GM19452 (cell line): ENCODE measurements at regions not wholly inside any gene's neighbourhood (a gene's known extent, or its start where the extent isn't known, plus 50 kb on each side); places are given as distances from the start of the nearest gene placed in this dataset.

Experiments used
- ATAC-seq: cut with Tn5 transposase; IDR thresholded peaks from one replicate; pipeline ENCODE4 v1.9.1; 2021; ENCODE audit not compliant: unreplicated experiment

GRCh38 chr22:49079027-49079725, 748.5 kb downstream of the BRD1 start:
- ATAC-seq, result no peak

DNA sequence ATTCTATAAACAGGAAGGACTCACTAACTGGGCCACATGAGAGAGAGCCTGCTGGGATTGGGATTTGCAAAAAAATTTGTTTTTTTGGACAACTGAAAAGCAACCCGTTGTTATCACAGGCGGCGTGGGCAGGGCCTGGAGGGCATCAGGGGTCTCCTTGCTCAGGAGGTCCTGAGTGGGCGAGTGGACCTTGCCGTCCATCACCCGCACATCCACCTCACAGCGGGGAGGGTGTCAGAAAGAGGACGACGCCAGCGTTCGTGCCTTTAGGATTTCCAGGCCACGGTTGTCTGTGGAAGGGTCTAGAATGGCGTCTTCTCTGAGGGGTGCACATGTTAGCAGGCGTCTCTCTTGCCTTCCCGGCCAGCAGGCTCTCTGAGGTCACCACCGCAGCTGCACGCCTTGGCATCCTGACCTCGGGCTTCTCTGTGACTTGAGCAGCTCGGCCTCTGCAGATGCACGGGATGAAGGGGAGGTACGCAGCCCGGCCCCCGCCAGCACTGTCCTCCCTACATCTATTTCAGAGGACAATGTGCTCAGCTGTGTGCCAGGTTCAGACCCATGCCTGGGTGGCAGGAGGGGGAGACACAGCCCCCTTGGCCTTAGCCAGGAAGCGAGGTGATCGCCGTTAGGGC, 749.5 kb downstream of the BRD1 start:
- no peak for ATAC-seq

- ATAC-seq, result no peak
Observed at GRCh38 chr22:49077586-49077985, 750.1 kb downstream of the BRD1 start.

DNA sequence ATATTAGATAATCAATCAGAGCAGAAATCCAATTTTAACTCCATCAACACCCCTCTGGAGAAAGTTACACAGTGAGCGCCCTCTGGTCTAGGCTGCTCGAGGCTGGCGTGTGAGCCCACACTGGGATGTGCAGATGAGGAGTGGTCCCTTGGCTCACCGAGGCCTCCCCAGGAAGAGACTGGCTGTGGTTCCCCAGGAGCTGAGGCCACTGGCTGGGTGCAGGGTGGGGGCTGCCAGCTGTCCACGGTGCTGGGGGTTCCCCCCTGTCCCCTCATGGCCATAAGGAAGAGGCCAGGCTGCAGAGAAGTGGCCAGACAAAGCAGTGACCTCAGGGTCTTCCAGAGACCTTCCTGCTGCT, 750.7 kb downstream of the BRD1 start:
- ATAC-seq, result no peak

GRCh38 chr22:49076300-49077035, 751.2 kb downstream of the BRD1 start:
- no peak for ATAC-seq

GRCh38 chr22:49075150-49075549, 752.5 kb downstream of the BRD1 start:
- ATAC-seq, result no peak

DNA sequence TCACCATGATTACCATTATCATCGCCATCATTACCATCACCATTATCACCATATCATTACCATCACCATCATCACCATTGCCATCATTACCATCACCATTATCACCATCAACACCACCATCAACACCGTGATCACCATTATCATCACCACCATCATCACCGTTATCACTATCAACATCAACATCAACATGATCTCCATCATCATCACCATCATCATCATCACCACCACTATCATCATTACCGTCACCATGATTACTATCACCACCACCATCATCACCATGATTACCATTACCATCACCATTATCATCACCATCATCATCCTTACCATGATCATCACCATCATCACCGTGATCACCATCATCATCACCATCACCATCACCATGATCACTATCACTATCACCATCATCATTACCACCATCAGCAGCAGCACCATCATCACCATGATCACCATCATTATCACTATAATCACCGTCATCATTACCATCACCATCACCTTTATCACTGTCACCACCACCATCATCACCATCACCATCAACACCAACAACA, 753.7 kb downstream of the BRD1 start:
- no peak for ATAC-seq

DNA sequence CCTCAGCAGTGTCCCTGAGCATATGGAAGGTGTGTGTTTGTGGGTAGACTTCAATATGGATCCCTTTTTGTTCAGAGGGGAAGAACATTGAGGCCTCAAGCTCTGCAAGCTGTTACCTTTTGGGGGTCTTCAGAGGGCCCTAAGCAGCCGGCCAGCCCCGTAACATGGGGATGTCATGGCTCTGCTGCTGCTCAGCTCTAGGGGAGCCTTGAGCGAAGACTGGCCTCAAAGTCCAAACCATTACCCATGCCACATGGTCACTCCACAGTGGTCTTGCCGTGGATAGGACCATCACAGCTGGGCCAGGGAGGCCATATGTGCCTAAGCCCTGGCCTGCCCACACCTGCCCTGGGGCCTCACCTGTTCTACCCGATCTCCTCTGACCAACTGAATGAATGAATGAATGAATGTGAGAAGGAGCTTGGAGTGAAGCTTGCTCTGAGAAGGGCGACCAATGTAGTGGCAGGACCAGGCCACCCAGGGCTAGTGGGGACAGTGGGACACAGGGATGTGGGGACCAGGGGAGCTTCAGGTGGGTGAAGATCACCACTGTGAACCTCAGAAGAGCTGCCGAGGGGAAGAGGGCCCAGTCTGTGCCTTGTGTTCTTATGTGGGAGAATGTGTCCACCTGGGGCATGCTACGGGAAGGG, 754.6 kb downstream of the BRD1 start:
- ATAC-seq, result no peak

GRCh38 chr22:49070501-49070900, 757.2 kb downstream of the BRD1 start:
- ATAC-seq, result no peak

- ATAC-seq, result no peak
Observed at GRCh38 chr22:49068861-49069500, 758.7 kb downstream of the BRD1 start.

DNA sequence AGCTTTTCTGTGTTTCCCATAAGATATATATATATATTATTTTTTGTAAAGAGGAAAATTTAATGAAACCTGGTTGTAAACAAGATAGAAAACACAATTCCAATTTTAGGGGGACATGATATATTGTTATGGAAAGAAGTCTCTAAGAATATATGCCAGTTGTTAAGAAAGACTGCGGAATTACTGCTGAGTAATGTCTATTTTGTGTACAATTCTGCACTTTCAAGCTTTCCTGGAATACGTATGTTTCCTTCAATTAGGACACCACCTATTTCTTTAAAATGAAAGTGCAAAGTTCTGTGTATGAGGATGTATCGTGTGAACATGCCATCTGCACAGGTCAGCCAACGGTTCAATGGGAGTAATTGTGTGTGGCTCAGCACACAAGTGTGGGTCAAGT, 760.2 kb downstream of the BRD1 start:
- no peak for ATAC-seq

DNA sequence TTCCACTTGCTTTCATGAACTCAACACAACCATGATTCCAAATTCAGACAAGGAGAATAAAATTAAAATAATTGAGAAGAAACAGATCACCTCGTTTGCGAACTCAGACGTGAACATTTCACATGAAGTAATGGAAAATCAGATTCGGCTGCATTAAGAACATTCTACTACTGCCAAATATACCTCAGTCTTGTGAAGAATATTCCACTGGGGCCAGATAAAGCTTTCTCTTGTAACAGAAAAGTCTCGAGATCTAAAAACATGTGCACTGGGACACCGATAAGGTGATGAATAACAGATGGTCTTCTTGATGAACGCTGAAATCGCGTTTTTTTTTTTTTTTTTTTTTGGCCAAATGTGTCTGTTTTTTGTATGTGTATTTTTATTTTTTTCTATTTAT, 761.1 kb downstream of the BRD1 start:
- ATAC-seq, result no peak

- ATAC-seq, result no peak
Observed at GRCh38 chr22:49064836-49065235, 762.8 kb downstream of the BRD1 start.

GRCh38 chr22:49063545-49063890, 764.2 kb downstream of the BRD1 start:
- ATAC-seq, result no peak

DNA sequence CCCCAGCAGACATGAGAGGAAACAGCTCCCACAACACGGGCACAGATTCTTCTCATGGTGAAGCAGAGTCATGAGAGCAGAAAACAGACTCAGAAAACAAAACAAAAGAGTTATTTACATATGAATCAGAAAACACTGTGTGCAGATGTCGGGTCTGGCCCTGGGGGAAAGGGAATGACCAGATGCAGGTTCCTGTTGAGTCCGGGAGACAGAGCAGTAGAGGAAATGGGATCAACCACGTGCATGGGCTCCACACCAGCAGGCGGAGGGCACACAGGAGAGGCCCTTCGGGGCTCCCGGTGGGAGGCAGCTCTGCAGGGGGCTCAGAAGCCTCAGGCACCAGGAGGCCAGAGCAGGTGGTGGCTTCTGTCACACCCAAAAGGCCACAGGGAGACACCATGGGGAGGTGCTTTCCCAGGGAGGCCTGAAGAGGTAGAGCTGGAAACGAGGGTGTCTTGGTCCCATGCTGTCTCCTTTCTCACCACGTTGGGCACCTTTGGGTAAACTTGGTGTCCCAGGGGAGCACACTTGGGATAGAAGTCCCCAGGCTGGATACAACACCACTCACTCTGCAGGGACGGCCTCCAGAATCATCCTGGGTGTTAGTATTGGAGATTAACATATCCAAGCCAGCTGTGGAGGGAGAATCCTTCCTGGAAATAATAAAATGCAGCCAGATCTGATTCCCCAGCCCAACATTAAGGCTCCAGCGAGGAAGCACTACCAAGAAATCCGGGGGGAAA, 764.7 kb downstream of the BRD1 start:
- ATAC-seq, result no peak

DNA sequence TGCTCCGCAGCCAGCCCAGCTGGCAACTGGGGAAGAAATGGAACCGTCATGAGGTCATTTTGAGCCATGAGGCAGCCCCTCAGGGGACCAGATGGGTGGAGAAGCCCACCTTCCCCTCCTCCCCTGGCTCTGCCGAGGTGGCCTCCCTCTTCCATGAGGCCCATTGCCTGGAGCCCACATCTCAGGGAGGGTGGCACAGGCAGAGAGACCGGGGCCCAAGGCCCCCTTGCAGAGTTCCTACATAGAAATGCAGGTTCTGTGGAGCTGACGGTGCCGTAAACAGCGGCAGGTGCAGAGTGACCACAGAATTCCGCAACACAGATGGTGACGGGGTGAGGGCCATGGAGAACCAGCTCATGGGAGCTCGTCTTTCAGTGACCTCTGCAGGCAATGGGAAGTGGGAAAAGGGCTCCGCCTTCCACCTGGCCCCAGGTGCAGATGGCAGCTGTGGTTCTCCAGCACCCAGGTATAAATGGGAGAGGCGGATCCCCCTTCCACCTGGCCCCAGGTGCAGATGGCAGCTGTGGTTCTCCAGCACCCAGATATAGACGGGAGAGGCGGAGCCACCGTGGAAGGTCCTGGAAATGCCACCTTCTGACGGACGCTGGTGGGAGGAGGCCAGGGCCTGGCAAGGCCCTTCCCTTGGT, 765.4 kb downstream of the BRD1 start:
- ATAC-seq, result no peak

GRCh38 chr22:49057910-49058309, 769.8 kb downstream of the BRD1 start:
- no peak for ATAC-seq

GRCh38 chr22:49056301-49056700, 771.4 kb downstream of the BRD1 start:
- no peak for ATAC-seq

DNA sequence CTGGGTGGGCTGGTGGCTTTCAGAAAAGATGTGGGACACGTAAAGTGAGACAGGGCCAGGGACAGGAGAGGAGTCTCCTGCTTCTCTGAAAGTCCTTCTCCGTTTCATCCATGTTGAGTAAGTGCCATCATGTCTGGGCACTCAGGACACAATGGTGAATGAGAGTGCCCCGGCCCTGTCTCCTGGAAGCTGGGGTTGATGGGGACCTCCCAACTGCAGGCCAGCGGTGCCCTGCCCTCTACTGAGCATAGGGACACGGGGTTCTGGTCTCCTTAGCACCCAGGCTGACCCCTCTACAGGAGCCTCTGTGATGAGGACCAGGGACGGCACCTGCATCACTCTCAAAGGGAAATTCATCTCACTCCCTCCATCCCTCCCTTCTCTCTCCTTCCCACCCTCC, 772.3 kb downstream of the BRD1 start:
- ATAC-seq, result no peak

DNA sequence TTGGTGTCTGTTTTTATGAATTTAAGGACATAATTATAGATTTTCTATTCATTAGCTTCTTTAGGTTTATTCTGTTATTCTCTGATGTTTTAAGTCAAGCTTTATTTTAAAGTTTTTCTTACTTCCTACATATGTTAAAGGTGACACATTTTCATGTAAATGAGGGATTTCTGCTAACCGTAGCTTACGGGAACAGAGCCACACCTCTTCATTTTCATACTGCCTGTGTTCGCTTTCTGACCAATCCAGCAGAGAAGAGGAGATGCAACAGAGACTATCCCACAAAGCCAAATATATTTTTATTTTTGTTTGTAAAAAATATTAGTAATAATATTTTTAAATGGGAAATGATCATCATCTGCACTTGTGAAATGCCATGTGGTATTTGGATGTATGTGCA, 774.1 kb downstream of the BRD1 start:
- ATAC-seq, result no peak
